ENCODE measurements at regions not wholly inside any gene's neighbourhood (a gene's known extent, or its start where the extent isn't known, plus 50 kb on each side); places are given as distances from the start of the nearest gene placed in this dataset.

GRCh38 chr1:204814166-204814884 lies 56.3 kb upstream of the NFASC start:
- Histone ChIP-seq H3K36me3 (no peaks in the 10 kb centered on the region), H3K4me3 (no peak overlapping the region), H3K4me1 (peaks cover 0 to 43% of the 10 kb centered on the region in 2 donors), H3K27ac (peak overlapping the region; percentile 66 to 91), H3K9me3 (no peaks in the 10 kb centered on the region), H3K27me3 (no peaks in the 10 kb centered on the region)
- TF ChIP-seq CTCF (IDR thresholded peaks at IDR 0.05) = peak in 1 of 2 donors; percentile 41
- no peak for DNase-seq (ENCODE audit: low spot score)

DNA sequence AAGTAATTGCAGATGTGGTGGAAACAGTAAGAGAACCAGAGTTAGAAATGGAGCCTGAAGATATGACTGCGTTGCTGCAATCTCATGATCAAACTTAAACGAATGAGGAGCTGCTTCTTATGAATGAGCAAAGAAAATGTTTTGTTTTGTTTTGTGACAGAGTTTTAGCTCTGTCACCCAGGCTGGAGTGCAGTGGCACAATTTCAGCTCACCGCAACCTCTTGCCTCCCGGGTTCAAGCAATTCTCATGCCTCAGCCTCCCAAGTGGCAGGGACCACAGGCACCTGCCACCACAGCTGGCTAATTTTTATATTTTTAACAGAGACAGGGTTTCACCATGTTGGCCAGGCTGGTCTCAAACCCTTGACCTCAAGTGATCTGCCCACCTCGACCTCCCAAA lies 53.3 kb upstream of the NFASC start:
- no peak overlapping the region for H3K4me3 ChIP-seq
- H3K27me3 ChIP-seq = no peaks in the 10 kb centered on the region
- no peak for DNase-seq (ENCODE audit: low spot score)
- H3K4me1 ChIP-seq = peaks cover 0 to 65% of the 10 kb centered on the region in 2 donors
- no peaks in the 10 kb centered on the region for H3K9me3 ChIP-seq
- no peak overlapping the region for H3K27ac ChIP-seq
- no peak for TF ChIP-seq CTCF (IDR thresholded peaks at IDR 0.05)
- H3K36me3 ChIP-seq = no peaks in the 10 kb centered on the region

GRCh38 chr1:204818998-204819397 lies 51.7 kb upstream of the NFASC start:
- TF ChIP-seq CTCF (IDR thresholded peaks at IDR 0.05) = no peak
- Histone ChIP-seq H3K4me3 (no peak overlapping the region), H3K27ac (peak overlapping the region; percentile 36 to 65), H3K9me3 (no peaks in the 10 kb centered on the region), H3K4me1 (peaks cover 0 to 49% of the 10 kb centered on the region in 2 donors), H3K27me3 (no peaks in the 10 kb centered on the region), H3K36me3 (no peaks in the 10 kb centered on the region)
- DNase-seq (ENCODE audit: low spot score) = no peak

DNA sequence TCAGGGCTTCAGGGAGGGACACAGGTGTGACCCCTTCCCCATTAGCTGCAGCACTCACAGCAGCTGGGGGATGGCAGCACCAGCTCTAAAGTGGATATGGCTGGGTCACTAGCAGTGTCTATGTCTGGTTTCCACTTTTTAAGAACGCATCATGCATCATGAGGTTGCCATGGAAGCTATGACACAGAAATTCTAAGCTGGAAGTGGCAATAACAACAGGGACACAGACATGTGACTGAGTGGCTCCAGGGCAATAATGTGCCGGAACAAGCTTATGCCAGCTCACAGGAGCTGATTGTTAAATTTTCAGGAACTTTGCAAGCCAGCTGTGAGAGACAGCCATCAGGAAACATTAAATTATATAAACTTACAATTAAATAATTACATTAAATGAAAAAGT lies 51.2 kb upstream of the NFASC start:
- Histone ChIP-seq H3K4me3 (no peak overlapping the region), H3K27ac (peak overlapping the region; percentile 36 to 65), H3K9me3 (no peaks in the 10 kb centered on the region), H3K36me3 (no peaks in the 10 kb centered on the region), H3K4me1 (peaks cover 0 to 47% of the 10 kb centered on the region in 2 donors), H3K27me3 (no peaks in the 10 kb centered on the region)
- no peak for TF ChIP-seq CTCF (IDR thresholded peaks at IDR 0.05)
- DNase-seq (ENCODE audit: low spot score) = no peak

Measured in right atrium auricular region (tissue), 2 donors.